ENCODE measurements at regions not wholly inside any gene's neighbourhood (a gene's known extent, or its start where the extent isn't known, plus 50 kb on each side); places are given as distances from the start of the nearest gene placed in this dataset.

GRCh38 chr12:25052196-25052913 lies 103.5 kb upstream of the BCAT1 start (continued):
- TF ChIP-seq CEBPZ (IDR thresholded peaks at IDR 0.05; ENCODE audit: low read depth, low read length) (no peak), MEF2A (IDR thresholded peaks at IDR 0.05; ENCODE audit: insufficient read depth, low read depth, low read length) (peak; percentile 31; the same call in 1 of the 2 replicates), PKNOX1 (IDR thresholded peaks at IDR 0.05) (no peak), MEF2B (IDR thresholded peaks at IDR 0.05; ENCODE audit: partially characterized antibody, poor library complexity, severe bottlenecking) (peak; percentile 79), BHLHE40 (IDR thresholded peaks at IDR 0.05; ENCODE audit: borderline replicate concordance in 1 of 2, low read depth in 2 of 2, low read length in 1 of 2) (peak in 1 of 2 experiments; percentile 7; a peak in 1 of 4 replicates), ASH2L (IDR thresholded peaks at IDR 0.05; ENCODE audit: borderline replicate concordance, low read depth) (no peak; the same call in 1 of the 2 replicates), RBBP5 (conservative IDR thresholded peaks at IDR 0.05) (no peak), RELA (IDR thresholded peaks at IDR 0.05; ENCODE audit: borderline replicate concordance, partially characterized antibody) (no peak), CEBPB (IDR thresholded peaks at IDR 0.05; ENCODE audit: borderline replicate concordance in 1 of 2, low read depth in 2 of 2, low read length in 2 of 2) (peak in 1 of 2 experiments; percentile 17; a peak in 1 of 4 replicates), MYC (IDR thresholded peaks at IDR 0.05; ENCODE audit: insufficient read depth, insufficient read length, insufficient replicate concordance, low read length, severe bottlenecking) (no peak), MXI1 (IDR thresholded peaks at IDR 0.05; ENCODE audit: low read depth, low read length) (peak; percentile 88), MTA3 (IDR thresholded peaks at IDR 0.05; ENCODE audit: borderline replicate concordance, low read length) (peak; percentile 30; the same call in 1 of the 2 replicates), PML (IDR thresholded peaks at IDR 0.05; ENCODE audit: low read length) (peak; percentile 78), EZH2 (IDR thresholded peaks at IDR 0.05; ENCODE audit: borderline replicate concordance, control insufficient read depth, low read depth, low read length) (no peak), PAX5 (IDR thresholded peaks at IDR 0.05; ENCODE audit: borderline replicate concordance, low read depth, low read length) (peak; percentile 39; the same call in 1 of the 2 replicates), SPI1 (IDR thresholded peaks at IDR 0.05; ENCODE audit: borderline replicate concordance, insufficient read depth, low read depth, low read length) (peak; percentile 93), SRF (IDR thresholded peaks at IDR 0.05; ENCODE audit: low read depth in 2 of 2, low read length in 2 of 2) (no peak), ZSCAN29 (IDR thresholded peaks at IDR 0.05) (no peak)
- TF ChIP-seq, protein P1, sequence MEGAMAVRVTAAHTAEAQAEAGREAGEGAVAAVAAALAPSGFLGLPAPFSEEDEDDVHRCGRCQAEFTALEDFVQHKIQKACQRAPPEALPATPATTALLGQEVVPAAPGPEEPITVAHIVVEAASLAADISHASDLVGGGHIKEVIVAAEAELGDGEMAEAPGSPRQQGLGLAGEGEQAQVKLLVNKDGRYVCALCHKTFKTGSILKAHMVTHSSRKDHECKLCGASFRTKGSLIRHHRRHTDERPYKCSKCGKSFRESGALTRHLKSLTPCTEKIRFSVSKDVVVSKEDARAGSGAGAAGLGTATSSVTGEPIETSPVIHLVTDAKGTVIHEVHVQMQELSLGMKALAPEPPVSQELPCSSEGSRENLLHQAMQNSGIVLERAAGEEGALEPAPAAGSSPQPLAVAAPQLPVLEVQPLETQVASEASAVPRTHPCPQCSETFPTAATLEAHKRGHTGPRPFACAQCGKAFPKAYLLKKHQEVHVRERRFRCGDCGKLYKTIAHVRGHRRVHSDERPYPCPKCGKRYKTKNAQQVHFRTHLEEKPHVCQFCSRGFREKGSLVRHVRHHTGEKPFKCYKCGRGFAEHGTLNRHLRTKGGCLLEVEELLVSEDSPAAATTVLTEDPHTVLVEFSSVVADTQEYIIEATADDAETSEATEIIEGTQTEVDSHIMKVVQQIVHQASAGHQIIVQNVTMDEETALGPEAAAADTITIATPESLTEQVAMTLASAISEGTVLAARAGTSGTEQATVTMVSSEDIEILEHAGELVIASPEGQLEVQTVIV (IDR thresholded peaks at IDR 0.05; ENCODE audit: borderline replicate concordance, partially characterized antibody) = no peak
- TF ChIP-seq, protein P2, sequence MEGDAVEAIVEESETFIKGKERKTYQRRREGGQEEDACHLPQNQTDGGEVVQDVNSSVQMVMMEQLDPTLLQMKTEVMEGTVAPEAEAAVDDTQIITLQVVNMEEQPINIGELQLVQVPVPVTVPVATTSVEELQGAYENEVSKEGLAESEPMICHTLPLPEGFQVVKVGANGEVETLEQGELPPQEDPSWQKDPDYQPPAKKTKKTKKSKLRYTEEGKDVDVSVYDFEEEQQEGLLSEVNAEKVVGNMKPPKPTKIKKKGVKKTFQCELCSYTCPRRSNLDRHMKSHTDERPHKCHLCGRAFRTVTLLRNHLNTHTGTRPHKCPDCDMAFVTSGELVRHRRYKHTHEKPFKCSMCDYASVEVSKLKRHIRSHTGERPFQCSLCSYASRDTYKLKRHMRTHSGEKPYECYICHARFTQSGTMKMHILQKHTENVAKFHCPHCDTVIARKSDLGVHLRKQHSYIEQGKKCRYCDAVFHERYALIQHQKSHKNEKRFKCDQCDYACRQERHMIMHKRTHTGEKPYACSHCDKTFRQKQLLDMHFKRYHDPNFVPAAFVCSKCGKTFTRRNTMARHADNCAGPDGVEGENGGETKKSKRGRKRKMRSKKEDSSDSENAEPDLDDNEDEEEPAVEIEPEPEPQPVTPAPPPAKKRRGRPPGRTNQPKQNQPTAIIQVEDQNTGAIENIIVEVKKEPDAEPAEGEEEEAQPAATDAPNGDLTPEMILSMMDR (IDR thresholded peaks at IDR 0.05 in 2 of 3, conservative IDR thresholded peaks at IDR 0.05 in 1 of 3; ENCODE audit: control insufficient read depth in 2 of 3, extremely low read depth in 1 of 3, insufficient read depth in 1 of 3, low read depth in 3 of 3, low read length in 3 of 3) = no peak
